ENCODE measurements at regions not wholly inside any gene's neighbourhood (a gene's known extent, or its start where the extent isn't known, plus 50 kb on each side); places are given as distances from the start of the nearest gene placed in this dataset.

GRCh38 chr2:120968307-120969015 lies 232.8 kb downstream of the GLI2 start:
- TF ChIP-seq FOXM1 (IDR thresholded peaks at IDR 0.05; ENCODE audit: borderline replicate concordance): no peak
- no peak for TF ChIP-seq SP1 (IDR thresholded peaks at IDR 0.05)
